K562 (cell line): ENCODE measurements at regions not wholly inside any gene's neighbourhood (a gene's known extent, or its start where the extent isn't known, plus 50 kb on each side); places are given as distances from the start of the nearest gene placed in this dataset.

Source experiments
- ATAC-seq: fragments of 200-7000 bp; cut with Tn5 transposase; 3 replicates; pipeline ENCODE4 v1.9.1; 2020; ENCODE audit warnings: moderate library complexity
- BruUV-seq: library from RNA; stranded (reverse); fragments of 400-500 nt; replicated peaks from 2 replicates; lab custom pipeline; 2021; lab: Mats Ljungman, UMichigan
- CTCF ChIA-PET: fragments of 300-600 bp; formaldehyde crosslinking; extraction: SDS; loops from one replicate; lab custom pipeline; 2021; ENCODE audit warnings: low intra/inter-chr PET ratio; lab: Yijun Ruan, JAX
- POLR2A ChIA-PET: fragments of 300-600, 350-650 bp; sonication (Branson Sonifier 250); formaldehyde crosslinking; extraction: SDS; loops from one replicate; lab custom pipeline; 2021; ENCODE audit warnings: antibody characterized with exemption, inconsistent platforms; lab: Yijun Ruan, JAX
- DNase-seq, 4 experiments: peaks; one replicate each; pipeline versions ENCODE4 v3.0.0 to v3.0.0-alpha.2; 2011 to 2018; ENCODE audit warnings: low spot score in 3 of 4, mixed read lengths in 3 of 4; ENCODE audit errors: extremely low read depth in 1 of 4
- FAIRE-seq: peaks from 2 replicates; lab custom pipeline; 2011; peaks lifted over from hg19 to GRCh38; lab: Jason Lieb, UNC
- H2AFZ ChIP-seq: 2 replicates; pipeline ENCODE4 v1.6.0; 2011; ENCODE audit warnings: low read depth, low read length, control low read depth, inconsistent platforms
- H3K27ac ChIP-seq: fragments of 200-600 bp; 3 replicates; pipeline ENCODE4 v1.8.0; 2011; ENCODE audit warnings: low read depth, mild to moderate bottlenecking, control low read depth, inconsistent platforms, low read length, moderate library complexity, mixed read lengths; ENCODE audit errors: extremely low read depth
- H3K27me3 ChIP-seq, 2 experiments: fragments of 300-600 bp in 1 of 2; 2 replicates in 1 of 2; 3 replicates in 1 of 2; pipeline versions ENCODE4 v1.6.0 to v1.8.0; 2011; ENCODE audit warnings: inconsistent platforms in 2 of 2, low read length in 2 of 2, mild to moderate bottlenecking in 1 of 2, mixed read lengths in 1 of 2, moderate library complexity in 1 of 2; ENCODE audit not compliant: control insufficient read depth in 2 of 2, insufficient read depth in 2 of 2
- H3K36me3 ChIP-seq: fragments of 300-600 bp; 3 replicates; pipeline ENCODE4 v1.8.0; 2011; ENCODE audit warnings: mild to moderate bottlenecking, low read length, inconsistent platforms; ENCODE audit not compliant: control insufficient read depth, insufficient read depth
- H3K4me1 ChIP-seq, 2 experiments: fragments of 200-600 bp in 1 of 2; replicated peaks in 1 of 2; 2 replicates in 1 of 2; 3 replicates in 1 of 2; pipeline versions ENCODE4 v1.5.1 to v1.8.0; 2011; ENCODE audit warnings: inconsistent platforms in 2 of 2, low read length in 2 of 2, mild to moderate bottlenecking in 1 of 2, mixed read lengths in 1 of 2, moderate library complexity in 1 of 2; ENCODE audit not compliant: control insufficient read depth in 2 of 2, insufficient read depth in 2 of 2
- H3K4me2 ChIP-seq: 2 replicates; pipeline ENCODE4 v1.6.1; 2011; ENCODE audit warnings: low read length, control low read depth, inconsistent platforms, mixed read lengths; ENCODE audit not compliant: insufficient read depth
- H3K4me3 ChIP-seq: fragments of 200-600 bp; sonication (generic), shearing (Covaris generic); 2 replicates; pipeline ENCODE4 v1.5.1; 2016; ENCODE audit warnings: control low read depth, inconsistent platforms
- H3K79me2 ChIP-seq: fragments of 200-600 bp; 3 replicates; pipeline ENCODE4 v1.8.0; 2011; ENCODE audit warnings: low read length, inconsistent platforms; ENCODE audit not compliant: control insufficient read depth, insufficient read depth
- H3K9ac ChIP-seq, 2 experiments: 2 replicates each; pipeline versions ENCODE4 v1.6.0 to v1.6.1; 2011; ENCODE audit warnings: low read depth in 2 of 2, low read length in 2 of 2, control low read depth in 1 of 2, inconsistent platforms in 1 of 2, mild to moderate bottlenecking in 1 of 2, mixed read lengths in 1 of 2; ENCODE audit not compliant: insufficient read depth in 1 of 2
- H3K9me1 ChIP-seq: one replicate; pipeline ENCODE4 v1.6.0; 2011; ENCODE audit warnings: inconsistent platforms, mild to moderate bottlenecking, low read length, moderate library complexity; ENCODE audit not compliant: control insufficient read depth, insufficient read depth
- H3K9me3 ChIP-seq: replicated peaks from 2 replicates; pipeline ENCODE4 v1.5.1; 2011; ENCODE audit warnings: low read depth, low read length, inconsistent platforms; ENCODE audit not compliant: control insufficient read depth, insufficient read depth
- H4K20me1 ChIP-seq: replicated peaks from 2 replicates; pipeline ENCODE4 v1.6.1; 2011; ENCODE audit warnings: low read length, inconsistent platforms, mixed read lengths; ENCODE audit not compliant: control insufficient read depth, insufficient read depth
- CCAR2 ChIP-seq: fragments of 200-400 bp; formaldehyde crosslinking; IDR thresholded peaks from 2 replicates; pipeline ENCODE4 v1.6.1; 2017; ENCODE audit warnings: mild to moderate bottlenecking, low read depth, low read length
- CEBPG ChIP-seq, 3 experiments: fragments of 200-800 bp in 1 of 3; sonication (Bioruptor generic) in 1 of 3; sonication (generic) in 1 of 3; formaldehyde crosslinking in 1 of 3; IDR thresholded peaks in 2 of 3; conservative IDR thresholded peaks in 1 of 3; 2 replicates each; pipeline versions ENCODE4 v1.6.1 to v1.8.0; 2016 to 2022; ENCODE audit warnings: missing compliant biosample characterization in 2 of 3, missing genetic modification characterization in 2 of 3, mild to moderate bottlenecking in 1 of 3, missing genetic modification reagents in 1 of 3
- SNRNP70 ChIP-seq: fragments of 200-400 bp; formaldehyde crosslinking; optimal IDR thresholded peaks from 2 replicates; pipeline ENCODE3; 2017; ENCODE audit warnings: low read depth, low read length
- ZNF316 ChIP-seq: fragments of 450-650 bp; IDR thresholded peaks from 2 replicates; pipeline ENCODE4 v1.6.1; 2016
- ZZZ3 ChIP-seq: fragments of 450-650 bp; IDR thresholded peaks from 2 replicates; pipeline ENCODE4 v1.6.1; 2016; ENCODE audit warnings: antibody characterized with exemption, mild to moderate bottlenecking, moderate library complexity
- WGBS: fragments of 100-300 bp; shearing (Covaris generic); methylation state at CpG from one replicate; pipeline ENCODE4 v1.1.6; 2016; ENCODE audit warnings: low coverage, mixed read lengths; ENCODE audit not compliant: insufficient coverage; ENCODE audit errors: missing lambda C conversion rate; 5-methylcytosine and 5-hydroxymethylcytosine counted together
- in situ Hi-C: fragments of 300-500 bp; cut with MboI; formaldehyde crosslinking; loops from 4 replicates; pipeline ENCODE4 v1.15.0; 2018; ENCODE audit warnings: inconsistent platforms, mixed read lengths
- intact Hi-C: fragments of 100-400 bp; cut with micrococcal nuclease; formaldehyde crosslinking; loops from 2 replicates; pipeline ENCODE4 v1.14.2; 2022
- TF ChIP-seq, protein P1 (sequence below): IDR thresholded peaks from 2 replicates; pipeline ENCODE4 v1.6.1; 2011; ENCODE audit not compliant: insufficient read length; ENCODE audit errors: extremely low read depth
- TF ChIP-seq, protein P2 (sequence below): sonication (generic); formaldehyde crosslinking; IDR thresholded peaks from 2 replicates; pipeline ENCODE4 v1.8.0; 2022; ENCODE audit warnings: mild to moderate bottlenecking, missing genetic modification reagents
- TF ChIP-seq, protein P3 (sequence below), 2 experiments: fragments of 450-650 bp; IDR thresholded peaks; 2 replicates each; pipeline ENCODE4 v1.6.1; 2018; ENCODE audit warnings: mild to moderate bottlenecking in 2 of 2, low read depth in 1 of 2; ENCODE audit not compliant: partially characterized antibody in 2 of 2

DNA sequence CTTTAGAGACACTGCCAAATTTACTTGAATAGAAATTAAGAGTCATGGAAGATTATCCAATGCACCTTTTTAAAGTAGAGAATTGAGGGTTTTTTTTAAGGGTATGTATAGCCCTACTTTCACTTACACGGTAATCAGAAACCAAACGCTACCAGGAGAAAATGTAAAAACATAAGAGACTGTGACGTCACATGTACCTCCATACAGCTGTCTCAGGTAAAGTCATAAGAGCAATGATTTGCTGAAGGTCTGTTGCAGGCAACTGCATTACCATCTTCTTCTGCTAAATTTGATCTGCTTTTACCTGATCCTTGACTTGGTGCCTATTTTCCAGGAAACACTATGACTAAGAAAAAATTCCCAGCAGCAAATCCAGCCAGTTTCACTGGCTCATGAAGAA, 478.5 kb upstream of the DDX18 start:
- no peak for ATAC-seq
- Histone ChIP-seq H3K9me3 (no peaks in the 10 kb centered on the region; the same call in 1 of the 2 replicates), H3K36me3 (no peaks in the 10 kb centered on the region), H3K9ac (no peak overlapping the region), H4K20me1 (no peaks in the 10 kb centered on the region), H3K27ac (no peak overlapping the region), H3K27me3 (no peaks in the 10 kb centered on the region), H2AFZ (no peak overlapping the region), H3K4me1 (no peaks in the 10 kb centered on the region), H3K4me3 (no peak overlapping the region), H3K9me1 (no peaks in the 10 kb centered on the region), H3K4me2 (no peak overlapping the region), H3K79me2 (no peaks in the 10 kb centered on the region)
- DNase-seq = no peak
- ChIA-PET CTCF (no interaction called here), POLR2A (no interaction called here)
- WGBS = 0% methylated on average over 3 of the region's 3 CpGs
- FAIRE-seq = no peak
- intact Hi-C loops (no loop called here), in situ Hi-C loops (no loop called here)
- no TSS peak for BruUV-seq
- TF ChIP-seq, protein P1, sequence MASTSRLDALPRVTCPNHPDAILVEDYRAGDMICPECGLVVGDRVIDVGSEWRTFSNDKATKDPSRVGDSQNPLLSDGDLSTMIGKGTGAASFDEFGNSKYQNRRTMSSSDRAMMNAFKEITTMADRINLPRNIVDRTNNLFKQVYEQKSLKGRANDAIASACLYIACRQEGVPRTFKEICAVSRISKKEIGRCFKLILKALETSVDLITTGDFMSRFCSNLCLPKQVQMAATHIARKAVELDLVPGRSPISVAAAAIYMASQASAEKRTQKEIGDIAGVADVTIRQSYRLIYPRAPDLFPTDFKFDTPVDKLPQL = no peak
- TF ChIP-seq ZZZ3 (no peak), CCAR2 (no peak), CEBPG (CRISPR knock-in tag; IDR thresholded peaks at IDR 0.05) (no peak), CEBPG (tag; conservative IDR thresholded peaks at IDR 0.05 in 1 of 2, IDR thresholded peaks at IDR 0.05 in 1 of 2) (no peak), SNRNP70 (no peak), ZNF316 (no peak)
- TF ChIP-seq, protein P2, sequence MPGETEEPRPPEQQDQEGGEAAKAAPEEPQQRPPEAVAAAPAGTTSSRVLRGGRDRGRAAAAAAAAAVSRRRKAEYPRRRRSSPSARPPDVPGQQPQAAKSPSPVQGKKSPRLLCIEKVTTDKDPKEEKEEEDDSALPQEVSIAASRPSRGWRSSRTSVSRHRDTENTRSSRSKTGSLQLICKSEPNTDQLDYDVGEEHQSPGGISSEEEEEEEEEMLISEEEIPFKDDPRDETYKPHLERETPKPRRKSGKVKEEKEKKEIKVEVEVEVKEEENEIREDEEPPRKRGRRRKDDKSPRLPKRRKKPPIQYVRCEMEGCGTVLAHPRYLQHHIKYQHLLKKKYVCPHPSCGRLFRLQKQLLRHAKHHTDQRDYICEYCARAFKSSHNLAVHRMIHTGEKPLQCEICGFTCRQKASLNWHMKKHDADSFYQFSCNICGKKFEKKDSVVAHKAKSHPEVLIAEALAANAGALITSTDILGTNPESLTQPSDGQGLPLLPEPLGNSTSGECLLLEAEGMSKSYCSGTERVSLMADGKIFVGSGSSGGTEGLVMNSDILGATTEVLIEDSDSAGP (CRISPR knock-in tag) = no peak
- TF ChIP-seq, protein P3, sequence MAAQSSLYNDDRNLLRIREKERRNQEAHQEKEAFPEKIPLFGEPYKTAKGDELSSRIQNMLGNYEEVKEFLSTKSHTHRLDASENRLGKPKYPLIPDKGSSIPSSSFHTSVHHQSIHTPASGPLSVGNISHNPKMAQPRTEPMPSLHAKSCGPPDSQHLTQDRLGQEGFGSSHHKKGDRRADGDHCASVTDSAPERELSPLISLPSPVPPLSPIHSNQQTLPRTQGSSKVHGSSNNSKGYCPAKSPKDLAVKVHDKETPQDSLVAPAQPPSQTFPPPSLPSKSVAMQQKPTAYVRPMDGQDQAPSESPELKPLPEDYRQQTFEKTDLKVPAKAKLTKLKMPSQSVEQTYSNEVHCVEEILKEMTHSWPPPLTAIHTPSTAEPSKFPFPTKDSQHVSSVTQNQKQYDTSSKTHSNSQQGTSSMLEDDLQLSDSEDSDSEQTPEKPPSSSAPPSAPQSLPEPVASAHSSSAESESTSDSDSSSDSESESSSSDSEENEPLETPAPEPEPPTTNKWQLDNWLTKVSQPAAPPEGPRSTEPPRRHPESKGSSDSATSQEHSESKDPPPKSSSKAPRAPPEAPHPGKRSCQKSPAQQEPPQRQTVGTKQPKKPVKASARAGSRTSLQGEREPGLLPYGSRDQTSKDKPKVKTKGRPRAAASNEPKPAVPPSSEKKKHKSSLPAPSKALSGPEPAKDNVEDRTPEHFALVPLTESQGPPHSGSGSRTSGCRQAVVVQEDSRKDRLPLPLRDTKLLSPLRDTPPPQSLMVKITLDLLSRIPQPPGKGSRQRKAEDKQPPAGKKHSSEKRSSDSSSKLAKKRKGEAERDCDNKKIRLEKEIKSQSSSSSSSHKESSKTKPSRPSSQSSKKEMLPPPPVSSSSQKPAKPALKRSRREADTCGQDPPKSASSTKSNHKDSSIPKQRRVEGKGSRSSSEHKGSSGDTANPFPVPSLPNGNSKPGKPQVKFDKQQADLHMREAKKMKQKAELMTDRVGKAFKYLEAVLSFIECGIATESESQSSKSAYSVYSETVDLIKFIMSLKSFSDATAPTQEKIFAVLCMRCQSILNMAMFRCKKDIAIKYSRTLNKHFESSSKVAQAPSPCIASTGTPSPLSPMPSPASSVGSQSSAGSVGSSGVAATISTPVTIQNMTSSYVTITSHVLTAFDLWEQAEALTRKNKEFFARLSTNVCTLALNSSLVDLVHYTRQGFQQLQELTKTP (IDR thresholded peaks at IDR 0.05; ENCODE audit: low read depth in 1 of 2, partially characterized antibody in 2 of 2) = no peak
